GM21367 (cell line): ENCODE measurements at regions not wholly inside any gene's neighbourhood (a gene's known extent, or its start where the extent isn't known, plus 50 kb on each side); places are given as distances from the start of the nearest gene placed in this dataset.

Experiments used
- ATAC-seq: cut with Tn5 transposase; IDR thresholded peaks from one replicate; pipeline ENCODE4 v1.9.1; 2021; ENCODE audit not compliant: unreplicated experiment

- ATAC-seq, result no peak
Measured at GRCh38 chr6:106773996-106774629, 144.7 kb downstream of the QRSL1 start.

GRCh38 chr6:106773522-106773921 lies 144.1 kb downstream of the QRSL1 start:
- no peak for ATAC-seq

GRCh38 chr6:106772270-106773142 lies 143.1 kb downstream of the QRSL1 start:
- ATAC-seq, result no peak

GRCh38 chr6:106771822-106772221 lies 142.4 kb downstream of the QRSL1 start:
- no peak for ATAC-seq

- no peak for ATAC-seq
Measured at GRCh38 chr6:106770663-106771062, 141.3 kb downstream of the QRSL1 start.

- ATAC-seq, result no peak
Measured at GRCh38 chr6:106770081-106770480, 140.7 kb downstream of the QRSL1 start.

- ATAC-seq, result no peak
Measured at GRCh38 chr6:106767271-106767670, 137.9 kb downstream of the QRSL1 start.

- no peak for ATAC-seq
Measured at GRCh38 chr6:106766201-106766600, 136.8 kb downstream of the QRSL1 start.

- ATAC-seq, result no peak
Measured at GRCh38 chr6:106765496-106765895, 136.1 kb downstream of the QRSL1 start.

GRCh38 chr6:106764353-106764980 lies 135.1 kb downstream of the QRSL1 start:
- no peak for ATAC-seq

- no peak for ATAC-seq
Measured at GRCh38 chr6:106763361-106763760, 134.0 kb downstream of the QRSL1 start.

GRCh38 chr6:106761160-106761559 lies 131.8 kb downstream of the QRSL1 start:
- no peak for ATAC-seq

- ATAC-seq, result no peak
Measured at GRCh38 chr6:106759112-106759511, 129.7 kb downstream of the QRSL1 start.

- no peak for ATAC-seq
Measured at GRCh38 chr6:106757722-106758467, 128.5 kb downstream of the QRSL1 start.

GRCh38 chr6:106757267-106757666 lies 127.9 kb downstream of the QRSL1 start:
- no peak for ATAC-seq

GRCh38 chr6:106754215-106754614 lies 124.8 kb downstream of the QRSL1 start:
- no peak for ATAC-seq

- ATAC-seq, result no peak
Measured at GRCh38 chr6:106752641-106753040, 123.3 kb downstream of the QRSL1 start.

GRCh38 chr6:106751501-106752252 lies 122.3 kb downstream of the QRSL1 start:
- ATAC-seq, result no peak

GRCh38 chr6:106750946-106751345 lies 121.6 kb downstream of the QRSL1 start:
- ATAC-seq, result no peak

- no peak for ATAC-seq
Measured at GRCh38 chr6:106750142-106750918, 121.0 kb downstream of the QRSL1 start.
